Nephron (organoid): ENCODE measurements at regions not wholly inside any gene's neighbourhood (a gene's known extent, or its start where the extent isn't known, plus 50 kb on each side); places are given as distances from the start of the nearest gene placed in this dataset.
A peak's percentile ranks its signal among the peaks of the same experiment; 100 is the strongest.

Experiments
- H3K27ac Mint-ChIP-seq, 3 experiments: 2 replicates each; pipeline ENCODE4 v1.8.0; 2020; ENCODE audit warnings: mixed read lengths in 3 of 3, mild to moderate bottlenecking in 2 of 3, moderate library complexity in 1 of 3
- H3K27me3 Mint-ChIP-seq: 2 replicates; pipeline ENCODE4 v1.8.0; 2021; ENCODE audit warnings: low read depth, mild to moderate bottlenecking, moderate library complexity, mixed read lengths
- H3K36me3 Mint-ChIP-seq: 2 replicates; pipeline ENCODE4 v1.8.0; 2020; ENCODE audit warnings: low read depth, mixed read lengths
- H3K4me1 Mint-ChIP-seq: 2 replicates; pipeline ENCODE4 v1.8.0; 2020; ENCODE audit warnings: mixed read lengths
- H3K4me3 Mint-ChIP-seq, 3 experiments: 2 replicates each; pipeline ENCODE4 v1.8.0; 2020; ENCODE audit warnings: mild to moderate bottlenecking in 3 of 3, mixed read lengths in 3 of 3, moderate library complexity in 2 of 3
- H3K9me3 Mint-ChIP-seq: 2 replicates; pipeline ENCODE4 v1.8.0; 2020; ENCODE audit warnings: mixed read lengths
- TF ChIP-seq, protein P1 (sequence below), 3 experiments: fragments of 200-600 bp; sonication (generic); IDR thresholded peaks; one replicate each; pipeline ENCODE4 v1.5.0; 2021; ENCODE audit warnings: antibody characterized with exemption in 3 of 3; ENCODE audit not compliant: unreplicated experiment in 3 of 3

DNA sequence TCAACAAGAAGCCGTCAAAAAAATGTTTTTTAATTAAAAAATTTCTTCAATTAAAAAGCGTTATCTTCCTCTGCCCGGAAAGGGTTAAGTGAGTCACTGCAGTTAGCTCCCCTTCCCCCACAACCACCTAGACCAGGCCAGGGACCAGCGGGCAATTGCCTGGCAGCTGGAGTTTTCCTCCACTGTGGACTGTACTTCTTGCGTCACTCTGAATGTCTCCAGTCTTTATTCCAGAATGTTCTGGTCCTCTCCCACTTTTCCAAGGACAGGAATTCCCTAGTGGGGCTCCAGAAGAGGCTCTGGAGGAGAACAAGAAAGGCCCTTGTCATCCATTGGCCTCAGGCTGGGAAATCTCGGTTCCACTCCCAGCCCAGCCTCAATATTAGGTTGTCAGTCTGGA, 114.0 kb downstream of the C9orf50 start:
- TF ChIP-seq, protein P1, sequence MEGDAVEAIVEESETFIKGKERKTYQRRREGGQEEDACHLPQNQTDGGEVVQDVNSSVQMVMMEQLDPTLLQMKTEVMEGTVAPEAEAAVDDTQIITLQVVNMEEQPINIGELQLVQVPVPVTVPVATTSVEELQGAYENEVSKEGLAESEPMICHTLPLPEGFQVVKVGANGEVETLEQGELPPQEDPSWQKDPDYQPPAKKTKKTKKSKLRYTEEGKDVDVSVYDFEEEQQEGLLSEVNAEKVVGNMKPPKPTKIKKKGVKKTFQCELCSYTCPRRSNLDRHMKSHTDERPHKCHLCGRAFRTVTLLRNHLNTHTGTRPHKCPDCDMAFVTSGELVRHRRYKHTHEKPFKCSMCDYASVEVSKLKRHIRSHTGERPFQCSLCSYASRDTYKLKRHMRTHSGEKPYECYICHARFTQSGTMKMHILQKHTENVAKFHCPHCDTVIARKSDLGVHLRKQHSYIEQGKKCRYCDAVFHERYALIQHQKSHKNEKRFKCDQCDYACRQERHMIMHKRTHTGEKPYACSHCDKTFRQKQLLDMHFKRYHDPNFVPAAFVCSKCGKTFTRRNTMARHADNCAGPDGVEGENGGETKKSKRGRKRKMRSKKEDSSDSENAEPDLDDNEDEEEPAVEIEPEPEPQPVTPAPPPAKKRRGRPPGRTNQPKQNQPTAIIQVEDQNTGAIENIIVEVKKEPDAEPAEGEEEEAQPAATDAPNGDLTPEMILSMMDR (IDR thresholded peaks at IDR 0.05; ENCODE audit: unreplicated experiment in 3 of 3), result no peak
- Mint-ChIP-seq H3K27ac (peak overlapping the region; percentile 29 to 73 (median 45)), H3K4me3 (no peak overlapping the region), H3K9me3 (peaks cover 17% of the 10 kb centered on the region), H3K27me3 (no peaks in the 10 kb centered on the region), H3K4me1 (peaks cover 25% of the 10 kb centered on the region), H3K36me3 (peaks cover 5% of the 10 kb centered on the region)

- Mint-ChIP-seq H3K27ac (peak overlapping the region in 1 of 3 experiments; percentile 29), H3K36me3 (peaks cover 4% of the 10 kb centered on the region), H3K4me3 (no peak overlapping the region), H3K9me3 (peaks cover 16% of the 10 kb centered on the region), H3K4me1 (peaks cover 33% of the 10 kb centered on the region), H3K27me3 (no peaks in the 10 kb centered on the region)
- TF ChIP-seq, protein P1 (IDR thresholded peaks at IDR 0.05; ENCODE audit: unreplicated experiment in 3 of 3), result no peak
Measured at GRCh38 chr9:129506041-129506440, 114.9 kb downstream of the C9orf50 start.

- TF ChIP-seq, protein P1 (IDR thresholded peaks at IDR 0.05; ENCODE audit: unreplicated experiment in 3 of 3), result no peak
- Mint-ChIP-seq H3K27me3 (no peaks in the 10 kb centered on the region), H3K27ac (peak overlapping the region in 1 of 3 experiments; percentile 29)
Measured at GRCh38 chr9:129505270-129505902, 115.5 kb downstream of the C9orf50 start.

GRCh38 chr9:129504404-129504803, 116.5 kb downstream of the C9orf50 start:
- Mint-ChIP-seq H3K27me3 (no peaks in the 10 kb centered on the region), H3K4me3 (no peak overlapping the region), H3K27ac (peak overlapping the region; percentile 34 to 89 (median 81)), H3K4me1 (peaks cover 47% of the 10 kb centered on the region), H3K36me3 (no peaks in the 10 kb centered on the region), H3K9me3 (peaks cover 7% of the 10 kb centered on the region)
- TF ChIP-seq, protein P1 (IDR thresholded peaks at IDR 0.05; ENCODE audit: unreplicated experiment in 3 of 3), result no peak

More at GRCh38 chr9:129505270-129505902, 115.5 kb downstream of the C9orf50 start:
- H3K36me3 Mint-ChIP-seq, result no peaks in the 10 kb centered on the region
- H3K4me3 Mint-ChIP-seq, result no peak overlapping the region
- H3K4me1 Mint-ChIP-seq, result peaks cover 40% of the 10 kb centered on the region
- H3K9me3 Mint-ChIP-seq, result peaks cover 11% of the 10 kb centered on the region

GRCh38 chr9:129501771-129502319, 119.1 kb downstream of the C9orf50 start:
- Mint-ChIP-seq H3K4me3 (no peak overlapping the region), H3K27me3 (no peaks in the 10 kb centered on the region), H3K9me3 (no peaks in the 10 kb centered on the region), H3K36me3 (no peaks in the 10 kb centered on the region), H3K4me1 (peaks cover 67% of the 10 kb centered on the region), H3K27ac (peak overlapping the region; percentile 96 to 99 (median 98))
- TF ChIP-seq, protein P1 (IDR thresholded peaks at IDR 0.05; ENCODE audit: unreplicated experiment in 3 of 3), result no peak
